GM19035 (cell line): ENCODE measurements at regions not wholly inside any gene's neighbourhood (a gene's known extent, or its start where the extent isn't known, plus 50 kb on each side); places are given as distances from the start of the nearest gene placed in this dataset.

Source experiments
- ATAC-seq: cut with Tn5 transposase; IDR thresholded peaks from one replicate; pipeline ENCODE4 v1.9.1; 2021; ENCODE audit not compliant: unreplicated experiment

DNA sequence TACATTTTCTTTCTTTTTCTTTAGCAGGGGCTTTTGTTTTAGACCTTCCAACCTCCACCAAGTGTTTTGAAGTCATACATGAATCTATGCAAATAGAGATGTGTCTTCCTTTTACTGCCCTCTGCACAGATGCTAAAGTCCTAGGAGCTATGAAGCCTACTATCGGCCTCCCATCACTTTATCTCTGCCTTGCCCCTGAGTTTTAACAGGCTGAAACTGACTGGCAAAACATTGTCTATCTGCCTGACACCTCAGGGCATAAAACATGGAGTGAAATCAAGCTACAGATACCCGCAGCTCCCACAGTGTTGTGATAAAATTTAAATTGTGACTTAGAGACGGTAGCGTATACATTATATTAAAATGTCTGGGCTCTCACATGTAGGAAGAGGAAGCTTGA, 604.6 kb upstream of the C9orf72 start:
- no peak for ATAC-seq

DNA sequence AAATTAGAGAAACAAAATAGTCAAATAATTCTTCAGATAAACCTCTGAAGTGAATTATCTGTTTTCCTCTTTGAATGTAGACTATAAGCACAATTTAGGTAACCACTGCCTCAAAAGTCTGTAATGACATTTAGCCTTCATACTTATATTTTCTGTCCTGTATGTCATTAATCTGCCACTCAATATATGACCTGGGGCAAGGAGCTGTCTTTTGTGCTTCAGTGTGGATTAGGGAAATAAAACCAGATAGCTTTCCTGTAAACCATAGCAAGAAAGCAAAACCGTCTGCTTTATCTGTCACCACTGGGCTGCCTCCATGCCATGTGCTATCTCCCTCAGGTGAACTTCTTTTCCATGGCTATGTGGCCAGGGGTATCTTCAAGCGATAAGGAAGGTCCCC, 606.6 kb upstream of the C9orf72 start:
- ATAC-seq: no peak

DNA sequence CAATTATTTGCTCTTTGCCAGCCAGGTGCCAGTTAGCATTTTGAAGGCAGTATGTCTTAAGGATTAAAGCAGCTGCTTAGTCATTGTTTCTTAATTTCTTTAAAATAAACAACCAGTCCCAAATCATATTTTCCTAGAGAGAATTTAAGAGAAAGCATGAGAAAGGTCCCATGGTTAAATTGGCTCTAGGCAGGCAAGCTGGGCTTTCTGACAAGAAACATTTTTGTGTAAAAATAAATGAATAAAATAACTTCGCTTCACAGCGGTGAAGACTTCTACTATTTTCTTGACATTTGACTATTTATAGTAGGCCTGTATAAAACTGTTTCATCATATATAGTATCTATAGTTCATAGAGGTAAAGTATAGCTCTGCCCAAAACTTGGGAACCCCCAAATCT, 617.7 kb upstream of the C9orf72 start:
- no peak for ATAC-seq

DNA sequence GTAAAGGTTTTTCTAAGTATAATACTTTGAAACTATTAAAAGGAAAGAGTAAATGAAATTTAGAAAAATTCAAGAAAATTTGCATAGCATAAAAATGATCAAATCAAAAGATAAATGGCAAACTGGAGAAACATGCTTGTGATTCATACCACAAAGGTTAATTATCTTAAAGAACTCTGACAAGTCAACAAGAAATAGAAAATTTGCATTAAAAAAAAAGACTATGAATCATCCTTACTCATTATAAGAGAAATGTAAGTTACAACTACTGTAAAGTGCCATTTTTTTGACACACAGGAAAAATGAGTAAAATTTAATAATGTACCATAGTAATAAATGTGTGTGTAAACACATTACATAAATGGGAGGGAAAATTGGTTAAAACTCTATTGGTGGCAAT, 624.4 kb upstream of the C9orf72 start:
- ATAC-seq: no peak

DNA sequence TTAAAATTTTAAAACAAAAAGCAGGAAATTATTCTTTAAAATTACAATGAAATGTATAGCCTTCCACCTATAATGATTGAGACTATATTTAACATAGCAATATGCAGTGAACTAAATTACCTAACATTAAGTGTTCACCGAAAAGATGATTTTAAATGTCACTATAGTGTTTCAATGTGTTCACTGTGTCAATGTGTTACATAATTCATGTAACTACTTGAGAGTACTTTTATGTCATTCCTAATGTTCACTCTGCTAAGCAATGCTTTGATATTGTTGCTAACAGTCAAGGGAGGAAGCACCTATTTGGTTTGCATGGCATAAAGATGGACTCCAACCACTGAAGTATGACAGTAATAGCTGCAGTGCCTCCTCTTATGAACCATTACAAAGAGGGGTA, 629.8 kb upstream of the C9orf72 start:
- no peak for ATAC-seq

DNA sequence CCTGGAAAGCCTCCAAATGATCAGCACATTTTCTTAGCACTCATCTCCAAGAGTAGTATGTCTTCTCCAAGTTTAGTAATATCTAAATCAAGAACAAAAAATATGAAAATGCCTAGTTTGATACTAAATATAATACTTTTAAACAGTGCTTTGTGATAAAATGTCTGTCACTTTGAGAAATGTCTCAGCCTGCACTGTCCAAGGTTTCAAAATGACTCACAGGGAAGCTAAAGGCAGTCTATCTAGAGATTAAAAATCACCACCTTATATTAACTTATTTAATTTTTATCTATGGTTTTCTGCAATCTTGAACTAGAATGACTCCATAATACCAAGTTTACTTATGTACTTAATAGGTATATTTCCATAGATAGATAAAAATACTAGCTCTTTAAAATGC, 633.0 kb upstream of the C9orf72 start:
- ATAC-seq: no peak

DNA sequence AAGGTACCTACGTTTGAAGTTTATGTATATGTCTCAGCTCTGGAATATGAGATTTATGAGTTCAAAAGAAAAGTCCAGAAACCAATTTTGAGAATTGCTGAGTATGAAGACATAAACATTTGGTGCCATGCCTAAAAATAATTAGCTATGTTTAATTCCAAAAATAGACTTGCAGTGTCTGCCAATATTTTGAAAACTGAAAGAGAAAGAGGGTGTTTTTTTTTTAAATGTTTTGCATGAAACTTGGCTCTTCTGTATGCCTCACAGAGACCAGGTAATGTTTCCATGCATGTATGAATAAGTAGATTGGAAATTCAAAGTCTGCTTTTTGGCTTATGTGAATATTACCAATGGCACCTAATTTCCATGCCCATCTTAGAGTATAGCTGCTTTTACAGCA, 634.4 kb upstream of the C9orf72 start:
- ATAC-seq: peak; percentile 76

DNA sequence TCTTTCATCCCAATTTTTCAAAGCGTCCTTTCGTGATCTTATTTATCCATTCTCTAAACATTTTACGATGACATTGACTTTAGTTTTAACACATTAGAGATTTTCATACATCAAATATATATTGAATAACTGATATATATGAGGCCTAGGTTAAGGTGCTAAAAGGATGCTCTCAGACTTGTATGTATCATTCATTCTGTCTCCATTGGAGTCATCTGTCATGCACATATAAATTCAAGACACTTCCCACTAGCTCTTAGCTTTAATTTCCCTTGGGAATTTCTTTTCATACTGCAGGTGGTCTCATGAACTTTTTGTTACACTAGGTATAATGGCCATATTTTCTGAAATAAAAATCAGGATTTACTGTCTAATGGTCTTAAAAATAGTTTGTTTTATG, 635.8 kb upstream of the C9orf72 start:
- ATAC-seq: no peak

DNA sequence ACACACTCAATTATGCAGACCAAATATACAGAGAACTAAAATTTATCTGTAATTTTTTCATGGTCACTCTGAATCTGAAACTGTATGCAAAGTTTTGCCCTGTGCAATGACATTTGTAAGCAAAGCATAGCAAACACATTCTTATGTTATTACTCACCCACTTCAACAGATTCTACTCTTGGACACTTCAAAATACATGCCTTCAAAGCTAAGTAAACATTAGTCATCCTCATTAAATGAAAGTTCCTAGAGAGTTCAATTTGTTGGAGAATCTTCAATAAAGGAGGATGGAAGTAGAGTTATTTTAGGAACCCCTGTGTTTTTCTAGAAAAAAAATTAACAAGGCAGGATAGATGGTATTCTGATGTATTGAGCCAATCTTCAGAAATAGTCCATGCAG, 639.7 kb upstream of the C9orf72 start:
- peak; percentile 96 for ATAC-seq

DNA sequence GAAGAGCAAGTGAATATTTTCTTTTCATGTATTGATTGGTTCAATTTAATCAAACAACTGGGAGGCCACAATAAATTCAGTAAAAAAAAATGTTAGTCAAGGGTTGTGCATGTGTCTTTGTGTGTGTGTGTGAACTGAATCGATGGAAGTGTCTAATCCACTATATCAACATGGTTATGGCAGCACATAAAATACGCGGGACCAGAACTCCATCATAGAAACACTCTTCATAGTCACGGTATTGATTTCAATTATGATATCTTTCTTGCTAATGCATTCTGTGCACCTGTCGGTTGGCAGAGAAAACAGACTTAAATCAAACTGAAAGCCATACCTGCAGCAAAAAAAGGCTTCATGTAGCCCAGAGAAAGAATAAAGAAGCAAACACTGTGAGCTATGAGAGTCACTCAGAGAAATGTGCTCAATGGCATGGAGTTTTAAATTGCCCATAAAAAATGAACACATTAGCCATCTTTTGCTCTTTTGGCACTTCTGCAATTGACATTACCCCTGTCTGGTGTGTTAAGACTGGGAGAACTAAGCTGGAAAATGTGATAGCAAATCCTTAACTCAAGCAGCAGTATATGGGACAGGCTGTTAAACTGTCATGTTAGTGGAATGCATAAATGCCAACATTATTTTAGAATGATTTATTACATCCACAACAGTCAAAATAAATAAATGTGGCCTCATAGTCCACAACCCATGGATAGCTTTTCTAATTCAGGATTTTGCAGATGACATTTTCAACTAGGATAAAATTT, 642.4 kb upstream of the C9orf72 start:
- no peak for ATAC-seq

DNA sequence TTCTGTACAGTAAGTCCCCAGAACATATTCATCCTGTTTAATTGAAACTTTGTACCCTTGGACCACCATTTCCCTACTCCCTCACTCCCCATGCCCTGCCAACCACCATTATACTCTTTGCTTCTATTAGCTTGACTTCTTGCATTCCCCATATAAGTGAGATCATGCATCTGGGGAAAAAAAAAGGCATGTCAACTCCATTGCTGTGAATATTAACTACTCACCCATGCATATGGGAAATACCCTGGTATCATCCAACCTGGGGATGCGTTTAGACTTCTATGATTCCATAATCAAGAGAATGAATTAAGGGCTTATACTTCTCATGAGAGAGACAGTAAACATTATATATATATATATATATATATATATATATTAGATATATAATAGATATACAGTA, 659.4 kb upstream of the C9orf72 start:
- no peak for ATAC-seq

DNA sequence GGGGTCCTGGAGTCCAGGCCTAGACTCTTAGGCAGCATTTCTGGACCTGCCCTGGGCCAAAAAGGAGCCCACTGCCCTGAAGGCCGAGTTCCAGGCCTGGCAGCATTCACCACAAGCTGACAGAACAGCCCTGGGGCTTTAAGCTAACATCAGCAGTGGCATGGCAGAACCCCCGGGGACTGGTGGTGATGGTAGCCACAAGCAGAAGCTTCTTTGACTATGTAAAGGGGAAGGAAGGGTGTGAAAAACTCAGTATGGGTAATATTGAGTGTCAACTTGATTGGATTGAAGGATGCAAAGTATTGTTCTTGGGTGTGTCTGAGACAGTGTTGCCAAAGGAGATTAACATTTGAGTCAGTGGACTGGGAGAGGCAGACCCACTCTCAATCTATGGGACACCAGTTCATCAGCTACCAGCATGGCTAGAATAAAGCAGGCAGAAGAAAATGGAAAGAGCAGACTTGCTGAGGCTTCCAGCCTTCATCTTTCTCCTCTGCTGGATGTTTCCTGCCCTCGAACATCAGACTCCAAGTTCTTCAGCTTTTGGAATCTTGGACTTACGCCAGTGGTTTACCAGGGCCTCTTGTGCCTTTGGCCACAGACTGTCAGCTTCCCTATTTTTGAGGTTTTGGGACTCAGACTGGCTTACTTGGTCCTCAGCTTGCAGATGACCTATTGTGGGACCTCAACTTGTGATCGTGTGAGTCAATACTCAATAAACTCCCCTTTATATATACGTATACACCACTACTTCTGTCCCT, 661.0 kb upstream of the C9orf72 start:
- ATAC-seq: no peak

DNA sequence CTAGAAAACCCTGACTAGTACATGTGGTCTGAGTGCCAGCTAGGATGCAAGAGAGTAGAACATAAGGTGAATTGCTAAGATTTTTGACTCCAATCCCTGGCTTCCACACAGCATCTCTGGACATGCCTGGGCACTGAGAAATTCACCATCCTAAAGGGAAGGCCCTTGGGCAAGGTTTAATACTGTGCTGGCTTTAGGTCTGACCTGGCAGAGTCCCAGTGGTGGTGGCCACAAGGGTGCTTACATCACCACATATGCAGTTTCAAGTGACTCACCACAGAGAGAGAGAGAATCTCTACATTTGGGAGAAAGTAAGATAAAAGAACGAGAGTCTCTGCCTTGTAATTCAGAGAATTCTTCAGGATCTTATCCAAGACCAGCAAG, 661.6 kb upstream of the C9orf72 start:
- no peak for ATAC-seq

DNA sequence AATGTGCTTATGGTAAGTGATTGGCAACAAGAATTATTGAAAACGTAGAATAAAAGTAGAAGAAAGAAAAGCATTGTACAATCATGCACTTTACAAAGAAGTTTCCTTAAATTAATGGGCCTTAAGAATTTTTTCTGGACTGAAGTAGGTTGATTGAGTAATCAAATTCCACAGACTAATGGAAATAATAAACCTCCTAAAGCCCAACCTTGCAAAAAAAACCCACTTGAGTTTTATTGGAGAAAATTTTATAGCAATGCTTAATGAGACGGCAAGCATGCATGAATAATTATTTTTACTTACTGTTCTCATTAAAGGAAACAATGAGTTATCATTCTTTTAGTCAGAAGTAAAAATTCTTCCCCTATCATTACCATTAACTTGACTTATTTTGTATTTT, 676.1 kb upstream of the C9orf72 start:
- ATAC-seq: no peak

DNA sequence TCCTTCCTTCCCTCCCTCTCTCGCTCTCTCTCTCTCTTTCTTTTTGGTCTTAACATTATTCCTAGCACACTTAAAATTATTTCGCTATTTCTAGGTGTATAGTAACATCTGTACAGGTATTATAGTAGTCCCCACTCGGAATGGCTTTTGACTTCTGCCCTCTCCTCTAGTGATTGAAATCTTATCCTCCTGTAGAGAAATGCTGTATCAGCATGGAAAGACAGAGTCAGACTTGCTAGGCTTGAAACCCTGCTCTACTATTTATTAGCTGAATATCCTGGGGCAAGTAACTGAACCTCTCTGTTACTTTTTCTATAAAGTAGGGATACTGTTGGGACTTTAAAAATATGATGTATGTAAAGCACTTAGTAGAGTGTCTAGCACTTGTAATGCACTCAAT, 681.9 kb upstream of the C9orf72 start:
- no peak for ATAC-seq

DNA sequence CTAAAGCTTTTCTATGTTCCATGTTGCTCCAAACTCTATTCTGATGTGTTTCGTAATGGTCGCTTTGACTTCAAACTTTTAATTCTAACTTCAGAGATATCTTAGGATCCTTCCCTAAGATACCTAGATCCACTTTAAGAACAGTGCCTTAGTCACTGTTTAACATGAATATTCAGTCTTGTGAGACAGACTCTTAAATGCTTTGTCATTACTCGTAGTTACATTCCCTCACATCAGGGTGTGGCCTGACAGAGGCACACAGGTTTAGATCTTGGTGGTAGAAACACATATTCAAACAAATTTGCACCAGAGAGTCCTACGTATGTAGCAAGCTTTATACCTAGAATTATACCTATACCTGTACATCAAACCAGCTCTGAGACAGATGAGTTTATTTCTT, 687.0 kb upstream of the C9orf72 start:
- ATAC-seq: no peak

DNA sequence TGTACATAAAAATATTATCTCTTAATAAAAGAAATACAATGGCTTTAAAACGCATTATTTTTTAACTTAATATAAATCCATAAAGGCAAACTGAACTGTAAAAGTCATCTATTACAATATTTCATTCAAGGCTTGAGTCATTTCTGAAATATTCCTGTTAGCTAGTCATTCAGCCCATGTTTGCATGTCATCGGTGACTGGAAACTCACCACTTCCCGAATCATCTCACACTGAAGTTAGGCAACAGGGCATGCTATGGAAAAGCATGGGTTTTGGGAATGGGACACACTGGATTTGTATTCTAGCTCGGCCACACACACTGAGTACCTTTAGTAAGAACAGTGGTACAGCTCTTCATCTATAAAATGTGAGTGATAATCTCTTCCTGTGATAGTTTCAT, 691.1 kb upstream of the C9orf72 start:
- ATAC-seq: no peak

DNA sequence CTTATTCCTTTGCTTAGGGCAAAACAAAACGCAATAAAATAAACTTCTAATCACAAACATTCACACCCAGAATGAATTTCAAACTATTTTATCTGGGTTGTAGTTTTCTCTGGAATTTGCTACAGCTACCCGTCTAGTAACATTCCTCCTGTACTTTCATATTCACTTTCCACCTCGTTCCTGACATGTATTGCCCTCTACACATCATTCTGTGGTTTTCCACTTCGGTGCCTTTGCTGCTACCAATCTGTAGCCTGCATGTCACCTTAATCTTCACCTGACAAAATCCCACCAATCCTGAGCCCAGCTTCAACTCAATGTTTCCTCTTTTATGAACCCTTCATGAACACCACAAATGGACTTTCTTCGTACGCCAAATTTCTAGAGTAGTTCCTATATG, 694.1 kb upstream of the C9orf72 start:
- no peak for ATAC-seq

DNA sequence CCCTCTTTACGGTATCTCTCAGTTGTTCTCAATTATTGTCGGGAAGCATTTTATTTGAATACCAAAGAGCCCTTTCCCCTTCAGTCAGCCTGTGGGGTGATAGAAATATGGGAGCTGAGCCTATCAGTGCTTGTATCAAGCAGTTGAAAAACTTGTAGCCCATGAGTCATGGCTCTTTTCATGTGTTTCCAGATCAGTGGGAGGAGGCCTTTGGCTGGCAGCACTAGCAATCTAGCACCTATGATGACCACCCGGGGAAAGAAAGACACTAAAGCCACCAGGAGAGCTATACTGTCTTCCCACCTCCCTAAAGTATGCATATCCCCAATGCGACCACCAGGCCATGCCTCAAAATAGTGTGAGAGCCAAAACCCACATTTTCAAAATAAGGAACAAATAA, 696.9 kb upstream of the C9orf72 start:
- no peak for ATAC-seq

DNA sequence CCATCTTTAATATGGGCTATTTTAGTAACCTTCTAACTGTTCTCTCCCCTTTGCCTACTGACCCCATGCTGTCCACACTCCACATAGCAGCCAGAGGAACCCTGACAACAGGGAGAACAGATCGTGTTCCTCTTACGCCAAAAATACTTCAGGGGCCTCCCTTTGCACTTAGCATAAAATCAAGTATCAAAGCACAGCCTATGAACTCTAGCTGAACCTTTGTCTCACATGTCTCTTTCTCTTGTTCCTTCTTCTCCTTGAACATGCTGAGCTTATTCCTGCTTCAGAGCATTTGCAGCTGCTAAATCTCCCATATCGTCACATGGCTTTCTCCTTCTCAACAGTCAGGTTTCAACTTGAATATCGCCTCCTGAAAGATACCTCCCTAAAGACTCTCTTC, 698.8 kb upstream of the C9orf72 start:
- ATAC-seq: no peak

DNA sequence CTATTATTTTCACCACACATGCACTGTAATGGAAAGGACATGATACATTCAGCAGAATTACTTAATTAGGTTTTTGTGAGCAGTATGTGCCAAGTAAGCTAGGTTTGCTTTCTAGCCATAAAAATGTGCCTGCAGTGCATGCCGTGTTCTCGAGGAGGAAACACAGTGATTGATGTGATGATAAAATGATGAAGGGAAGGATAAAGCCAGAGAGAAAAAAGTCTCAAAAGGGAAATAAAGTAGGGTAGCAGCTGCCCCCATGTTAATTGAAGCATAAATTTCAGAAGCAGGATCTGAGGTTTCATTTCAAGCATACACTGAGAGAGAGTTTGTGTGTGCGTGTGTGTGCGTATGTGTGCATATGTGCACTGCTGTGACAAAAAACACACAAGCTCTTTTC, 714.2 kb upstream of the C9orf72 start:
- ATAC-seq: no peak

DNA sequence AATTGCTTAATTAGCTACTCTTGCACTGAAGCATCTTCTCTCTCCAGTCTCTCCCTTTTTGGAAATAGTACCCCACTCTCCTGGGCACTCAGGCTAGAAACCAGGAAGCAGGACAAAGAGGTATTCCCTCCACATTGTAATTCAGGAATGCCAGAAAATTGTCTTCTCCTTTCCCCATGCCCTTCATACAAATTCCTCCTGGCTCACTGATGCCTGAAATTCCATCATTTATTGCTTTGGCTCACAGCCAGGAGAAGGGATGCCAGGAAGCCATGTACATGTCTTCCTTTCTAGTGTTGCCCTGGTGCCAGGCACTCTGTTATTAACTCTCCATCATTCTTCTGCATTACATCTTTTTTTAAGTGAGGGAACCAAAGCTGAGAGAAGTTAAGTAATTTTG, 716.5 kb upstream of the C9orf72 start:
- ATAC-seq: no peak
